CD4-positive, alpha-beta T cell treated with Interleukin-1 beta for 1 hour (primary cell): ENCODE measurements at regions not wholly inside any gene's neighbourhood (a gene's known extent, or its start where the extent isn't known, plus 50 kb on each side); places are given as distances from the start of the nearest gene placed in this dataset.

Experiments used
- DNase-seq, 2 donors: peaks; one replicate each; pipeline ENCODE4 v3.0.0-alpha.2; 2020 to 2022

DNA sequence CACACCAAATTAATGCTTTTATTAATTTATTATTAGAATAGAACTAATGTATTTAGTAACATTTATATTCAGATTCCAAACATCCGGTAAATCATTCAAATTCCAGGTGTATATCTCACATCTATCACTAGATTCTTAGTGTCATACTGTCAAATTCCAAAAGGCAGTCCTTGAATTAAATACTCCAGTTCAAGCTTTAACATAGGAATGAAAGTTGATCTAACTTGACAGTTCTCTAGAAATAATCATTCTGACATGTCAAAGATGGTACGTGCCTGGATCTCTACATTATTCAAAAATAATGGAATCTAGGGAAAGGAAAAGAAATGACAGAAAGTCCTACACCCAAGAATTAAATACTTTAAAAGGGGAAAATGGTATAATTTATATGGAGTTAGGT lies 1161.5 kb downstream of the PCDH9 start:
- DNase-seq = no peak

DNA sequence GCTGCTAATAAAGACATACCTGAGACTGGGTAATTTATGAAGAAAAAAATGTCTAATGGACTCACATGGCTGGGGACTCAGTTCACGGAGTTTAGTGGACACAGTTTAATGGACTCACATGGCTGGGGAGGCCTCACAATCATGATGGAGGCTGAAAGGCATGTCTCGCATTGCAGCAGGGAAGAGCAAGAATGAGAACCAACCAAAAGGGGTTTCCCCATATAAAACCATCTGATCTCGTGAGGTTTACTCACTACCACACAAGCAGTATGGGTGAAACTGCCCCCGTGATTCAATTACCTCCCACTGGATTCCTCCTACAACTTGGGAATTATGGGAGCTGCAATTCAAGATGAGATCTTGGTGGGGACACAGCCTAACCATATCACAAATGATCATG lies 1181.2 kb downstream of the PCDH9 start:
- DNase-seq = no peak

GRCh38 chr13:66040506-66040905 lies 1189.6 kb downstream of the PCDH9 start:
- no peak for DNase-seq

DNA sequence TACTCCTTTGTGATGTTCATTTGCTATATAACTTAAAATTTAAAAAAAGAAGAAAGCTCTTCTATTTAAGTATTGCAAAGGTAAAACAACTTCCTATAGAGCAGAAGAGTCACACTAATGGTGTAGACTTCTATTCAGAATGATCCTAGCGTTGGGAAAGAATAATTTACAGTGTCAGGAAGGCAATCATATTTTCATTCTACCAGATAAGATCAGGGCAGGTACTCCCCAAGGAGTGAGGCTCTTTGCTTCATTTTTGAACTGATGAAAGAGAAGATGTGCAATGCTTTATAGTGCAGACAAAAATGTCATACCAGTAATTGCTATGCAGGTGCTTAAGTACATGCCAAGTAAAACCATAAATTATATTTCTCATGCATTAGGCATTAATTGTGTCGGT lies 1193.0 kb downstream of the PCDH9 start:
- no peak for DNase-seq

GRCh38 chr13:66036636-66037035 lies 1193.5 kb downstream of the PCDH9 start:
- DNase-seq = no peak

DNA sequence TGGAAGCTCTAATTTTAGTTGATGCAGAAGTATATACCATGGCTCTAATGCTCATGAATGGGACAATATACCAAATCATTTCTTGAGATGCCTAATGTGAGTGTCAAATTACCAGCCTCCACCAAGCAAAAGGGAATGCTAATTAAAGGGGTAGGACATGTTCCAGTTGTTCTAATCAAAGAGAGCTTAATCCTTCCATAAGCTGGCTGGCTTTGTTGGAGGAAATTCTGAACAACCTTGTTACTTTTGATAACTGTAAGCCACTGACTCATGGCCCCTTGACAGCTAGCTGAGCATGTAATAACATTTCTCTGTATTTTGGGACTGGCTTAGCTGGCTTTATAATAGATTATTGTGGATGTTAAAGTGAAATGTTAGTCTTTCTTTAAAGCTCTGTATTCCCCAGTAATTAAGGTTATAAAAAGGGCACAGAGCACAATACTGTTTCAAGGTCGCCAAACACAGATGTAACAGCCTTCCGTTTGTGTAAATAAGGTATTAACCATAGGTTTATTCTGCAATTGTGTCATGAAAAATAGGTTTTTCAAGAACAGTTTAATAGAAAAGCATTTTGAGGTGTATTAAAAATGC lies 1194.0 kb downstream of the PCDH9 start:
- no peak for DNase-seq

DNA sequence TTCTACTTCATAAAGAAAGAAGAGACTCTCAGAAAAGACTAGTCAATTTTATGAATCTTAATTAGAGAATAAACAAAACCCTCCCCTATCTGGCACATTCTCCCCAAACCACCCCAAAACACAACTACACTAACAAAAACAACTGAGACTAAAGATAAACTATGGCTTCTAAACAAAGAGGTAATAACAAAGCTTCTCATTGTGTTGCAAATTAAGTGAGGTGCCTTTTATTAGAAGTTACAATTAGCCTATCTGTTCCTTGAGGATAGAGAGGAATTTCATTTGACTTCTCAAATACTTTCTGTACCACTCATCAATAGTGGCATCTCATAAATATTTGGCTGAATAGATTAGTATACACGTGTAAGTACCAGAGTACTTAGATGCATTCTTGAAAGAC lies 1196.2 kb downstream of the PCDH9 start:
- no peak for DNase-seq

GRCh38 chr13:66021846-66022245 lies 1208.3 kb downstream of the PCDH9 start:
- no peak for DNase-seq

DNA sequence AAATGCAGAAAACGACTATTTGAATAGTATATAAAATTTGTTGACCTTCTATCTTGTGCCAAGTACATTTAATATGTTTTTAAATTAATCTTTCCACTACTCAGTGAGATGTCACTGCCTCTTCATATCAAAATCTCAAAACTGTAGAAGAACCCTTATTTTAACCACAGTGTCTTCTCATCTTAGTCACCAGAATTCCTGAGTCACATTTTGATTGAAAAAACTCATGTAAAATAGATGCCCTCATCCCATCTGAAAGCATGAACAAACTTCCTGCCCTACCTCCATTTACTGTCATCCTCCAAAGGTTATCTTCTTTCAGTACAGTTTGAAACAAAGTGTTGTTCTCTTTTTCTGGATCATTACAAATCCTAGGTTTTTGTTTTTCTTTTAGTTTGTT lies 1215.4 kb downstream of the PCDH9 start:
- no peak for DNase-seq

- DNase-seq = no peak
Observed at GRCh38 chr13:66009241-66009640, 1220.9 kb downstream of the PCDH9 start.

- no peak for DNase-seq
Observed at GRCh38 chr13:66003558-66003957, 1226.6 kb downstream of the PCDH9 start.

GRCh38 chr13:66001140-66001539 lies 1229.0 kb downstream of the PCDH9 start:
- no peak for DNase-seq

DNA sequence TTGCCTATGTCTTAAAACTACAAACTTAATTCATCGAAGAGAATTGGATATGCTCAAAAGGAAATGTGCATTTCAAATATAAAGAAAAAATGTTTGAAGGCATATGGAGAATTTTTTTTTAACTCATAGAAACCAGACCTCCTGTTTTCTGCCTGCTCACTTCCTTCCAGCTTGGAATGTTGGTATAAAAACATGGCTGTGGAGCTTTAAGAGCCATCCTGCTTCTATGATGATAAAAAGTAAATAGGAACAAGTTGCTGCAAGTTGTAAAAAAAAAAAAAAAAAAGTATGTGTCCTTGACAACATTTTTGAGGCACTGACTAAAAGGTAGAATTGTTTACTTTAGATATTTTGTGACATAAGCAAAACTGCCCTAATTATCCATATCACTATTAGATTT lies 1230.7 kb downstream of the PCDH9 start:
- no peak for DNase-seq

DNA sequence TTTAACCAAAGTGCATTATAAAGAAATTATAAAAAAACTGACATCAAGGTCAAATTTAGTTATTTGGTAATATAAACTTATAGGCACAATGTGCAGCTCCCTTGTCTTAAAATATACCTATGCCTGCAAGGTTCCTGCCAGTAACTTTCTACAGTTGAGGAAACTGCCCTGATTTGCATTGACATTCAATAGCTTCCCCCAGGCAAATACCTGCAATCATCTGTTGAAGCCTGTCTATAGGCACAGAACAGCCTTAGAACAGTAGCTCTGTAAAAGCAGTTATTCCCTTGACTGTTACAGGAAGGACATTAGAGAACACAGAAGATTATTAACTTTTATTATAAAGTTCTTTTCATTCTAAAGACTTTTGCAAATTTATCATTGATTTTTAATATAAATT lies 1239.5 kb downstream of the PCDH9 start:
- DNase-seq = no peak

GRCh38 chr13:65985612-65986011 lies 1244.5 kb downstream of the PCDH9 start:
- DNase-seq = no peak

GRCh38 chr13:65977525-65977924 lies 1252.6 kb downstream of the PCDH9 start:
- DNase-seq = no peak

- DNase-seq = no peak
Observed at GRCh38 chr13:65971541-65971940, 1258.6 kb downstream of the PCDH9 start.

DNA sequence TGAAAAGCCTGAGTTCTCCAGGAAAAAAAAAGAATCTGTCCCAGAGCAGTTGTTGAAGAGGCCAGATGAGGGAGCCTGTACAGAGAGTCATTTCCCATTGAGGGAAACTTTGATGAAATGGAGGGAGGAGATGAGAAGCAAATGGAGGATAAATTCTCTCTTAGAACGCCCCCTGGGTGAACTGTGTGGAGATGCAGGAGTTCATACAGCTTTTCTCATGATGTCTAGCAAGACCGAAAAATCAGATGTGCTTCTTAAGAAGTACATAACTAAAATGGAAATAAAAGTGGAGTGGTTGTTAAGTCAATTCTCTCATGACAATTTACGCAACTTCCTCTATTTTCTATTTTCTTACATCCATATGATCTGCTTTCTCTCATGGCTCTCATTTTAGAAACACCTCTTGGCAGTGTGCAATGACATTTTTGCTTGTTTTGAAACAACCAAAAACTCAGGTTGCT lies 1263.1 kb downstream of the PCDH9 start:
- DNase-seq = no peak

GRCh38 chr13:65965501-65965900 lies 1264.6 kb downstream of the PCDH9 start:
- DNase-seq = no peak

DNA sequence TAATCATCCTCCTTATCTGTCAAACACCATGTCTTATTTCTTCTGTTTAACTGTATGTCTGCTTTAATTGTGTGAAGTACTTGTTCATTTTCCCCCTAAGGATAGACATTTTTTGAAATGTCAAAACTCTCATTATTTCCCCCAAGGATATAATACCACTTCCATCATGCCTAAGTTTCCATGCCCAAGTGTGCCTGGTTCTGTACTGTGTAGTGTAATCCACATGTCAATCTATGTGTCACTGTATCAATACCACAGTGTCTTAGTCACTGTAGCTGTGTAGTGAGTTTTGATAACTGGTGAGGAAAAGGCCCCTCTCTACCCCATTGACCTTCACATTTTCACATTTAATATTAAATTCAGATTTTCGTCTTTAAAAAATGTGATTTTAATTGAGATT lies 1265.5 kb downstream of the PCDH9 start:
- no peak for DNase-seq

- no peak for DNase-seq
Observed at GRCh38 chr13:65959305-65959704, 1270.8 kb downstream of the PCDH9 start.

DNA sequence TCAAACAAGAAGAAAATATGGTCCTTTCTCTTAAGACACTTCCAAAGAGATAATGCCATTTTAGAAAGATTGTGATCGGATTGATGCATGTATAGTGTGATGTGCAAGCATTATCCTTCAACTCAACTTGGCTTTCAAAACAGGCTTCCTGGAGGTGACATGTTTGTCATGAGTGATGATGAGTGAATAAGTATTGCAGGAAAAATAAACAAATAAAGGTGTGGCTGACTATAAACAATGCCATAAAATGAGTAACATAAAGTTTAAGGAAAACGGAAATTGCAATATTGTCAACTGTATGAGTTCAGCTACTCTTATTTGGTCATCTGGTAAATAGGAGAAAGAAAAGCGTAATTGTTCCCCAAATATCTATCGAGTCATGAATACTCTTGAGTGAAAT lies 1283.7 kb downstream of the PCDH9 start:
- DNase-seq = no peak

- DNase-seq = no peak
Observed at GRCh38 chr13:65943708-65944107, 1286.4 kb downstream of the PCDH9 start.

- no peak for DNase-seq
Observed at GRCh38 chr13:65943024-65943423, 1287.1 kb downstream of the PCDH9 start.

DNA sequence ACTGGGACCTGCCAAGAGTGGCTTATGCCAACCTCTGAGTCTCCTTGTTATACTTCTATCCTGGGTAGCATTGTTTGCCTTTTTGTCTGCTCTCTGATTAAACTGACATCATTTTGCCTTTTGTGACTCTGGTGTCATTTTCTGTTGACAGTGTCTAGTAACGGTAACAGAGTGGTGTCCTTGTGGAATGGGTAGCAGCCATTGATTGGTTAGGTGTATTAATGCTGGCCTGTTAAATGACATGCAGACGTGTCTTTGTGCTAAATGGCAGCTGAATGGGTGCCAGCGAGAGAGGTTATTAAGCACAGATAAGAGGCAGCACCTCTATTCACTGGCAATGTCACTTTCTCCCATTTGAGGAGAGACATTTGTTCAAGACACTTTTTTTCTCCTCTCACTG lies 1289.4 kb downstream of the PCDH9 start:
- DNase-seq = no peak

- no peak for DNase-seq
Observed at GRCh38 chr13:65937251-65937650, 1292.9 kb downstream of the PCDH9 start.
